ENCODE measurements at regions not wholly inside any gene's neighbourhood (a gene's known extent, or its start where the extent isn't known, plus 50 kb on each side); places are given as distances from the start of the nearest gene placed in this dataset.

DNA sequence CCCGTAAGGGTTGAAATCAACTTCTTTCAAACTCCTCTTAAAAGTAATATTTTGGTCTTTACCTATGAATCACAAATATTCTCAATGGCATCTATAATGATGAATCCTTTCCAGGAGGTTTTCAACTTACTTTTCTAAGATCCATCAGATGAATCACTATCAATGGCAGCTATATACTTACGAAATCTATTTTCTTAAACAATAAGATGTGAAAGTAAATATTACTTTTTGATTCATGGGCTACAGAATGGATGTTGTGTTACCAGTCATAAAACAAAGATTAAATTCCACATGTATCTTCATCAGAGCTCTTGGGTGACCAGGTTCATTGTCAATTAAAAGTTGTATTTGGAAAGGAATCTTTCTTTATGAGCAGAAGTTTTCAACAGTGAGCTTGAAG, 1877.7 kb upstream of the ACO1 start:
- Mint-ChIP-seq H3K27me3 (ENCODE audit: insufficient read depth) (no peaks in the 10 kb centered on the region), H3K4me3 (no peak overlapping the region), H3K9me3 (no peaks in the 10 kb centered on the region), H3K27ac (no peak overlapping the region), H3K36me3 (ENCODE audit: low read depth) (no peaks in the 10 kb centered on the region), H3K4me1 (no peaks in the 10 kb centered on the region)
- no peak for DNase-seq
- Histone ChIP-seq H3K9ac (ENCODE audit: extremely low read depth, low read length, poor library complexity, severe bottlenecking) (no peak overlapping the region), H3K4me1 (ENCODE audit: control insufficient read depth, insufficient read depth, low read length) (no peaks in the 10 kb centered on the region), H3K27ac (ENCODE audit: low read depth, low read length) (no peak overlapping the region), H3K27me3 (ENCODE audit: control insufficient read depth, insufficient read depth, low read length, poor library complexity, severe bottlenecking) (no peaks in the 10 kb centered on the region), H3K9me3 (ENCODE audit: control insufficient read depth, low read length) (no peaks in the 10 kb centered on the region), H3K4me3 (ENCODE audit: low read length) (no peak overlapping the region), H3K36me3 (ENCODE audit: control insufficient read depth, insufficient read depth, low read length) (no peaks in the 10 kb centered on the region)
- WGBS, 2 experiments (ENCODE audit: insufficient coverage in 1 of 2, insufficient read length in 1 of 2), result 94% methylated on average over 1 of the region's 2 CpGs; no CpG with 5 or more reads in 1 of the 2 experiments
- TF ChIP-seq, protein P1, sequence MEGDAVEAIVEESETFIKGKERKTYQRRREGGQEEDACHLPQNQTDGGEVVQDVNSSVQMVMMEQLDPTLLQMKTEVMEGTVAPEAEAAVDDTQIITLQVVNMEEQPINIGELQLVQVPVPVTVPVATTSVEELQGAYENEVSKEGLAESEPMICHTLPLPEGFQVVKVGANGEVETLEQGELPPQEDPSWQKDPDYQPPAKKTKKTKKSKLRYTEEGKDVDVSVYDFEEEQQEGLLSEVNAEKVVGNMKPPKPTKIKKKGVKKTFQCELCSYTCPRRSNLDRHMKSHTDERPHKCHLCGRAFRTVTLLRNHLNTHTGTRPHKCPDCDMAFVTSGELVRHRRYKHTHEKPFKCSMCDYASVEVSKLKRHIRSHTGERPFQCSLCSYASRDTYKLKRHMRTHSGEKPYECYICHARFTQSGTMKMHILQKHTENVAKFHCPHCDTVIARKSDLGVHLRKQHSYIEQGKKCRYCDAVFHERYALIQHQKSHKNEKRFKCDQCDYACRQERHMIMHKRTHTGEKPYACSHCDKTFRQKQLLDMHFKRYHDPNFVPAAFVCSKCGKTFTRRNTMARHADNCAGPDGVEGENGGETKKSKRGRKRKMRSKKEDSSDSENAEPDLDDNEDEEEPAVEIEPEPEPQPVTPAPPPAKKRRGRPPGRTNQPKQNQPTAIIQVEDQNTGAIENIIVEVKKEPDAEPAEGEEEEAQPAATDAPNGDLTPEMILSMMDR (conservative IDR thresholded peaks at IDR 0.05), result no peak

DNA sequence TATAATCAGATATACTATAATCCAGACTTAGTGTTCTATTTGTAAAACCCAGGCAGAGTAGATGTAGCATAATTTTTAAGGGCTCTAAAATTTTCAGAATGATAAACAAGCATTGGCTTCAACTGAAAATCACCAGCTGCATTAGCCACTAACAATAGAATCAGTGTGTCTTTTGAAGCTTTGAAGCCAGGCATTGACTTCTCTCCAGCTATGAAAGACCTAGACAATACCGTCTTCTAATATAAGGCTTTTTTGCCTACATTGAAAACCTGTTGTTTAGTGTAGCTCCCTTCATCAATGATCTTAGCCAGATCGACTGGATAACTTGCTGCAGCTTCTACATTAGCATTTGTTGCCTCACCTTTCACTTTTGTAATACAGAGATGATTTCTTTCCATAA, 1877.3 kb upstream of the ACO1 start:
- TF ChIP-seq, protein P1 (conservative IDR thresholded peaks at IDR 0.05), result no peak
- Mint-ChIP-seq H3K9me3 (no peaks in the 10 kb centered on the region), H3K4me3 (no peak overlapping the region), H3K27me3 (ENCODE audit: insufficient read depth) (no peaks in the 10 kb centered on the region), H3K27ac (no peak overlapping the region), H3K4me1 (no peaks in the 10 kb centered on the region), H3K36me3 (ENCODE audit: low read depth) (no peaks in the 10 kb centered on the region)
- no peaks in the 10 kb centered on the region for H3K4me1 ChIP-seq (ENCODE audit: control insufficient read depth, insufficient read depth, low read length)
- no peaks in the 10 kb centered on the region for H3K9me3 ChIP-seq (ENCODE audit: control insufficient read depth, low read length)
- H3K36me3 ChIP-seq (ENCODE audit: control insufficient read depth, insufficient read depth, low read length), result no peaks in the 10 kb centered on the region
- no peak for DNase-seq
- no peak overlapping the region for H3K27ac ChIP-seq (ENCODE audit: low read depth, low read length)
- H3K9ac ChIP-seq (ENCODE audit: extremely low read depth, low read length, poor library complexity, severe bottlenecking), result no peak overlapping the region
- no peaks in the 10 kb centered on the region for H3K27me3 ChIP-seq (ENCODE audit: control insufficient read depth, insufficient read depth, low read length, poor library complexity, severe bottlenecking)
- 88 to 93% methylated on average over 2 of the region's 2 CpGs for WGBS, 2 experiments (ENCODE audit: insufficient coverage in 1 of 2, insufficient read length in 1 of 2)
- no peak overlapping the region for H3K4me3 ChIP-seq (ENCODE audit: low read length)

DNA sequence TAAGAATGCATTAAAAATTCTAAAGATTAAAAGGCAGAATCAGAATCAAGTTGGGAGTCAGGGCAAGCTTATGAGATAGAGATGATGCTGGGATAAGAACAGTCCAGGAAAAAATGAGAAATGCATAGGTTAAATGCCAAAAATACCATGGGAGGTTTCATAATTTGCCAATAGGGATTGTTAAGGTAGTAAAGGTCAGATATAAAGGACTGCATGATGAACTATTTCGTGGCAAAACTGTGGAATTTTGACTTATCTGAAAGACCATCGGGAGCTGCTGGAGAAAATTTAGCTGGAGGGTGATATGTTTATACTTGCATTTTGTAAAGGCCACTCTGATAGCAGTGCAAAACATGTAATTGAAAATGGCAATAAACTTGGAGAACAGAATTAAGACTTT, 1872.8 kb upstream of the ACO1 start:
- H3K4me1 Mint-ChIP-seq, result no peaks in the 10 kb centered on the region
- TF ChIP-seq, protein P1 (conservative IDR thresholded peaks at IDR 0.05), result no peak
- H3K27ac Mint-ChIP-seq, result no peak overlapping the region
- H3K4me3 Mint-ChIP-seq, result no peak overlapping the region
- DNase-seq, result no peak
- H3K4me3 ChIP-seq (ENCODE audit: low read length), result no peak overlapping the region
- no peaks in the 10 kb centered on the region for H3K36me3 Mint-ChIP-seq (ENCODE audit: low read depth)
- H3K27me3 Mint-ChIP-seq (ENCODE audit: insufficient read depth), result no peaks in the 10 kb centered on the region
- no peak overlapping the region for H3K9ac ChIP-seq (ENCODE audit: extremely low read depth, low read length, poor library complexity, severe bottlenecking)
- H3K36me3 ChIP-seq (ENCODE audit: control insufficient read depth, insufficient read depth, low read length), result no peaks in the 10 kb centered on the region
- H3K9me3 Mint-ChIP-seq, result peaks cover 16% of the 10 kb centered on the region
- no peaks in the 10 kb centered on the region for H3K27me3 ChIP-seq (ENCODE audit: control insufficient read depth, insufficient read depth, low read length, poor library complexity, severe bottlenecking)
- H3K27ac ChIP-seq (ENCODE audit: low read depth, low read length), result no peak overlapping the region
- 83 to 84% methylated on average over 1 to 2 of the region's 2 CpGs for WGBS, 2 experiments (ENCODE audit: insufficient coverage in 1 of 2, insufficient read length in 1 of 2)
- H3K9me3 ChIP-seq (ENCODE audit: control insufficient read depth, low read length), result no peaks in the 10 kb centered on the region
- H3K4me1 ChIP-seq (ENCODE audit: control insufficient read depth, insufficient read depth, low read length), result no peaks in the 10 kb centered on the region
